GM12872 (cell line): ENCODE measurements at regions not wholly inside any gene's neighbourhood (a gene's known extent, or its start where the extent isn't known, plus 50 kb on each side); places are given as distances from the start of the nearest gene placed in this dataset.

Experiments used
- TF ChIP-seq, protein P1 (sequence below): IDR thresholded peaks from 3 replicates; pipeline ENCODE4 v1.5.1; 2011; ENCODE audit warnings: low read depth, mild to moderate bottlenecking, low read length, moderate library complexity; ENCODE audit not compliant: insufficient read depth

DNA sequence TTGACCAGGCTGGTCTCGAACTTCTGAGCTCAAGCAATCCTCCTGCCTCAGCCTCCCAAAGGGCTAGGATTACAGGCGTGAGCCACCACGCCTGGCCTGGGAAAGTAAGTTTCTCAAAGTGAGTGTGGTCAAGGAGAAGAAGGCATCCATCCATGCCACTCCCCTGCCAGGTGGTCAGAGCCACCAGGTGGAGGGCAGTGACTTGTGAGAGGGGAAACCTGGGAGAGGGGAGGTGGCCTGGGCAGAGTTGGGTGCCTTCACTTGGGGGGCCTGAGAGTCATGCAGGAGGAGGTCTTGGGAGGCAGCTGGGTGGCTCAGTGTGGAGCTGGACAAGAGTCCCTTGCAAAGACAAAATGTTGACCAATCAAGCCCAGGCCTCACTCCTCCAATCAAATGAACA lies 470.0 kb downstream of the MATN1 start:
- TF ChIP-seq, protein P1, sequence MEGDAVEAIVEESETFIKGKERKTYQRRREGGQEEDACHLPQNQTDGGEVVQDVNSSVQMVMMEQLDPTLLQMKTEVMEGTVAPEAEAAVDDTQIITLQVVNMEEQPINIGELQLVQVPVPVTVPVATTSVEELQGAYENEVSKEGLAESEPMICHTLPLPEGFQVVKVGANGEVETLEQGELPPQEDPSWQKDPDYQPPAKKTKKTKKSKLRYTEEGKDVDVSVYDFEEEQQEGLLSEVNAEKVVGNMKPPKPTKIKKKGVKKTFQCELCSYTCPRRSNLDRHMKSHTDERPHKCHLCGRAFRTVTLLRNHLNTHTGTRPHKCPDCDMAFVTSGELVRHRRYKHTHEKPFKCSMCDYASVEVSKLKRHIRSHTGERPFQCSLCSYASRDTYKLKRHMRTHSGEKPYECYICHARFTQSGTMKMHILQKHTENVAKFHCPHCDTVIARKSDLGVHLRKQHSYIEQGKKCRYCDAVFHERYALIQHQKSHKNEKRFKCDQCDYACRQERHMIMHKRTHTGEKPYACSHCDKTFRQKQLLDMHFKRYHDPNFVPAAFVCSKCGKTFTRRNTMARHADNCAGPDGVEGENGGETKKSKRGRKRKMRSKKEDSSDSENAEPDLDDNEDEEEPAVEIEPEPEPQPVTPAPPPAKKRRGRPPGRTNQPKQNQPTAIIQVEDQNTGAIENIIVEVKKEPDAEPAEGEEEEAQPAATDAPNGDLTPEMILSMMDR, result no peak

DNA sequence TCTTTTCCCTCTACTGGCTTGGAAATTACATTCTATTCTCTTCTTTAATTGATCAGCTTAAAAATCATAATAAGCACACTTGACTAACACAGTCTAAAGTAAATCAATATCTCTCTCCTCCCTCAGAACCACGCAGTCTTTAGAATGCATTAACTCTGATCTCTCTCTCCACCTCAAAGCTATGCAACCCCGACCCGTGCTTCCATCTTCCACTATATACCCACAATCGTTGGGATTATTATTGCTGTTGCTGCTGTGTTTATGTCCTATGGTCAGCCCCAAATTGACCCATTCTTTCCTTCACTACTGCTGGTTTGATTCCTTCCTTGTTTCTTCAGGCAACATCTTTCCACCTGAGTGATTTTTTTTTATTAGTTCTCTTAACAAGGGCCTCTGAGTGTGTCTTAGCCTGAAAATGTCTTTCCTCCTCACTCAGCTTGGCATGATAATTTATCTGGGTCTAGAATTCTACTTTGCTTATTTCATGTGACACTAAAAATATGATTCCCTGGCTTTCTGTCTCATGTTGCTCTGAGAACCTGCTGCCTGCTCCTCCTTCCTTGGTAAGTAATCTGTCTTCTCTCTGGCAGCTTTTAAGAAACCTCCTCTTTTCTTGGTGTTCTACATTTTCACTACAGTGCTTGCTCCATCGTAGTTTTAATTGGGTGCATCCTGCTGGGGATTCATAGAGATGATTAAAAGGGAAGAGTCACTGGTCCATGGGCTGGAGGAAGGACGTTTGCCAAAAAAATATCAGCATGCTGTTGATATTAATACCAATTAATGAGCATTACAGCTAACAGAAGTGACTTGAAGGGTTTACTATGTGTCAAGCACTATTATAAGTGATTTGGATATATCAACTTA lies 472.2 kb downstream of the MATN1 start:
- TF ChIP-seq, protein P1, result no peak

DNA sequence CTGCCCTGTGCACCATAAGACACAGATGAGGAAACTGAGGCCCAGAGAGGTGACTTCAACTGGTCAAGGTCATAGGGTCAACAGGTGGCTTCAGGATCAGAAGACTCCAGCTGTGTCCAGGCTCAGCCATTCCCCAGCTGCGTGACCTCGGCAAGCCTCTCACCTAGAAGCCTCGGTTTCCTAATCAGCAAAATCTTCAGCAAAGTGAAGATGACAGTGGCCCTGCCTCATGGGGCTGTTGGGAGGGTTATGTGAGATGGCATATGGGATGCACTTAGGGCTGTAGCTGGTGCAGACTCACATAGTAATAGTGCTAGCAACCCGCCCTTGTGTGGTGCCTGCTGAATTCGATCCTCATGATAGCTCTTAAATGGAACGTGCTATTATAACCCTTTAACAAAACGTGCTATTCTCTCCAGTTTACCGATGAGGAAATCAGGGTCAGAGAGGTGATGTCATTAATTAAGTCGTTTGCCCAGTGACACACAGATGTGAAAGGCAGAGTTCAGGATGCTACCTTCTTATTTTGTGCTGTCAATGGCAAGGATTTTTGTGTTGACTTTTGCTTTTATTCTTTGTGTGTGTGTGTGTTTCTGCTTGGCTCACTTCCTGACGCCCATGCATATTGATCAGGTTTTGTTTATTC lies 472.9 kb downstream of the MATN1 start:
- TF ChIP-seq, protein P1, result no peak

- TF ChIP-seq, protein P1, result no peak
Observed at GRCh38 chr1:30249446-30250337, 473.7 kb downstream of the MATN1 start.

DNA sequence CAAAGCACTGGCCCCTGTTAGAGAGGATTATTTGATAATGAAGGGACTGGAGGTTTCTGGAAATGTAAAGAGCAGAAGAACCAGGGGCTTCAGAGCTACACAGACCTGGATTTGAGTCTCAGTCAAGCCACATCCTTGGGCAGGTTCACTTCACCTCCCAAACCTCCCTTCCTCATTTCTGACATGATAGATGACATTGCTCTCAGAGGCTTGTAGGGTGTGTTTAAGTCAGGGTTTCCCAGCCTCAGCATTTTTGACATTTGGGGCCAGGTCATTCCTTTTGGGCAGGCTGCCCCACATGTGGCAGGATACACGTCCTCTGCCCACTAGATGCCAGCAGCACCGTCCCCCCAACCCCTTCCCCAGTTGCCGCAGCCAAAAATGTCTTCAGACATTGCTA lies 474.6 kb downstream of the MATN1 start:
- TF ChIP-seq, protein P1, result no peak

DNA sequence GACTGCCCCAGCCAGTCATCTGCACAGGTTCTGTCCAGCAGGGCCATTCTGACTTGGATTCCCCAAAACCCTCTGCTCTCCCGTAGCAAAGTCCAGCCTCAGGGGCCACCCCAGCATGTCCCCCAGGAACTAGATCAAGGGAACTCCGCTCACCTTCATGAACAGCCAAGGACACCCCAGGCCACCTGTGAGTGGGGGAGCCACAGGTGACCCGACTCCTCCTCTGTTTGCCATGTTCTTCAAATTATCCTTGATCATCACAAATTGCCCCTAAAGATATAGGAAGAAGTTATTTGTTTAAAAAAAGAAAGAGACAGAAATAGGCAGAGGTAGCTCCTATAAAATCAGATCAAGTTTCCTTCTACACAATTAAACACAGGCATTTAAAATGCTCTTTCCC lies 475.0 kb downstream of the MATN1 start:
- TF ChIP-seq, protein P1, result no peak

DNA sequence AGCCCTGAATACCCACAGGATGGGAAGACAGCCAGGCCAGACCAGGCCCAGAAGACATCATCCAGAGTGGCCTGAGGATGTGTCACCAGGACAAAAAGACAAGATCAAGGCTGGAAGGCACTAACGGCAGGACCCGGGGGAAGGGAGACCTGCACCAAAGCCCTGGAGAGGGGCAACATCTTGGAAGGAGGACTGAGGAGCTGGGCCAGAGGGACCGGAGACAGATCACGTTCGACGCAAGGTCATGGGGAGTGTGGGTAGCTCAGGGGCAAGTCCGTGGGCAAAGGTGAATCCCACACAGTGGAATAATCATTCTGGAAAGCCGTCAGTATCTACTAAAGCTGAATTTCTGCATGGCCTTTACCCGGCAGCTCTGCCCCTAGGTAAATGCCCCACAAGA lies 478.6 kb downstream of the MATN1 start:
- TF ChIP-seq, protein P1, result no peak
